GM10266 (cell line): ENCODE measurements at regions not wholly inside any gene's neighbourhood (a gene's known extent, or its start where the extent isn't known, plus 50 kb on each side); places are given as distances from the start of the nearest gene placed in this dataset.

Source experiments
- DNase-seq: peaks from one replicate; pipeline ENCODE4 v3.0.0; 2012; ENCODE audit errors: extremely low spot score
- CTCF ChIP-seq: IDR thresholded peaks from 2 replicates; pipeline ENCODE4 v1.5.1; 2012; ENCODE audit warnings: mild to moderate bottlenecking, low read depth; ENCODE audit not compliant: control insufficient read depth, insufficient read depth; ENCODE audit errors: missing control alignments

- DNase-seq, result no peak
- TF ChIP-seq CTCF, result no peak
These were observed 1002.5 kb downstream of the AACS start for GRCh38 chr12:126067626-126068329.

GRCh38 chr12:126069549-126070165 is 1004.4 kb downstream of the AACS start:
- TF ChIP-seq CTCF, result peak; percentile 50
- peak; percentile 19 for DNase-seq

- DNase-seq, result no peak
- TF ChIP-seq CTCF, result no peak
These were observed 1011.3 kb downstream of the AACS start for GRCh38 chr12:126076515-126076914.

GRCh38 chr12:126083926-126084325 is 1018.7 kb downstream of the AACS start:
- no peak for TF ChIP-seq CTCF
- DNase-seq, result no peak

GRCh38 chr12:126084480-126084879 is 1019.2 kb downstream of the AACS start:
- no peak for TF ChIP-seq CTCF
- no peak for DNase-seq

GRCh38 chr12:126086242-126086641 is 1021.0 kb downstream of the AACS start:
- no peak for DNase-seq
- no peak for TF ChIP-seq CTCF

- no peak for DNase-seq
- no peak for TF ChIP-seq CTCF
These were observed 1022.5 kb downstream of the AACS start for GRCh38 chr12:126087692-126088091.
